ENCODE measurements at regions not wholly inside any gene's neighbourhood (a gene's known extent, or its start where the extent isn't known, plus 50 kb on each side); places are given as distances from the start of the nearest gene placed in this dataset.

DNA sequence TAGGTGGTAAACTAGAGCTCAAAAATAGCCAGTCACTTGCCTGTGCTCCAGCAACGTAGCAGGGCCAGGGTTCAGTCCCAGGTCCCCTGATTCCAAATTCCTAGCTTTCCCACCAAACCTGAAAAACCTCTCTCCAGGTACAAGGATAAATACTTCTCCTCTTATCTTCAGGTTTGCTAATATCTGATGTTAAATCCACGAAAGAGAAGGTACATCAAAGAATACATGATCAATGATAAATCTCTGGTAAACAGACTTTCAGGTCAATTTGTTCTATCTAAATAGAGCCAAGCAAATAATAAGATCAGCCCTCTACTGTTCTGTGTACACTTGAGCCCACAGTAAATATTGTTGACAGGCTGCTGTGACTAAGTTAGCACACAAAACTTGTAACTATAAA, 52.1 kb upstream of the AKT3 start:
- Mint-ChIP-seq H3K27me3 (ENCODE audit: insufficient read depth, unreplicated experiment) (peaks cover 49% of the 10 kb centered on the region), H3K4me3 (ENCODE audit: unreplicated experiment) (no peak overlapping the region), H3K9me3 (ENCODE audit: unreplicated experiment) (no peaks in the 10 kb centered on the region), H3K4me1 (ENCODE audit: insufficient read depth, unreplicated experiment) (no peaks in the 10 kb centered on the region), H3K36me3 (ENCODE audit: insufficient read depth, unreplicated experiment) (no peaks in the 10 kb centered on the region), H3K27ac (ENCODE audit: low read depth, unreplicated experiment) (no peak overlapping the region)
- TF ChIP-seq, protein P1, sequence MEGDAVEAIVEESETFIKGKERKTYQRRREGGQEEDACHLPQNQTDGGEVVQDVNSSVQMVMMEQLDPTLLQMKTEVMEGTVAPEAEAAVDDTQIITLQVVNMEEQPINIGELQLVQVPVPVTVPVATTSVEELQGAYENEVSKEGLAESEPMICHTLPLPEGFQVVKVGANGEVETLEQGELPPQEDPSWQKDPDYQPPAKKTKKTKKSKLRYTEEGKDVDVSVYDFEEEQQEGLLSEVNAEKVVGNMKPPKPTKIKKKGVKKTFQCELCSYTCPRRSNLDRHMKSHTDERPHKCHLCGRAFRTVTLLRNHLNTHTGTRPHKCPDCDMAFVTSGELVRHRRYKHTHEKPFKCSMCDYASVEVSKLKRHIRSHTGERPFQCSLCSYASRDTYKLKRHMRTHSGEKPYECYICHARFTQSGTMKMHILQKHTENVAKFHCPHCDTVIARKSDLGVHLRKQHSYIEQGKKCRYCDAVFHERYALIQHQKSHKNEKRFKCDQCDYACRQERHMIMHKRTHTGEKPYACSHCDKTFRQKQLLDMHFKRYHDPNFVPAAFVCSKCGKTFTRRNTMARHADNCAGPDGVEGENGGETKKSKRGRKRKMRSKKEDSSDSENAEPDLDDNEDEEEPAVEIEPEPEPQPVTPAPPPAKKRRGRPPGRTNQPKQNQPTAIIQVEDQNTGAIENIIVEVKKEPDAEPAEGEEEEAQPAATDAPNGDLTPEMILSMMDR (IDR thresholded peaks at IDR 0.05; ENCODE audit: unreplicated experiment) = no peak
- no peak for DNase-seq (ENCODE audit: unreplicated experiment)
- ChIA-PET POLR2A (interaction anchor here (0.8 kb wide), 1 partner anchor 53 kb away, joined by 3 read pairs; the partner anchor contains the start of gene AKT3), CTCF (interaction anchor here (1.1 kb wide), 2 partner anchors 13 to 23 kb away, joined by 3 to 4 read pairs; no protein-coding TSS in a partner anchor)
- BruUV-seq (replicated peaks) = no TSS peak
- intact Hi-C loops (cut with micrococcal nuclease) = no loop called here
